Upper lobe of left lung (tissue), 4 donors: ENCODE measurements at regions not wholly inside any gene's neighbourhood (a gene's known extent, or its start where the extent isn't known, plus 50 kb on each side); places are given as distances from the start of the nearest gene placed in this dataset.

Experiments
- CTCF ChIP-seq, 6 experiments: fragments of 450-650 bp in 4 of 6; fragments of 200-600 bp in 2 of 6; sonication (generic) in 2 of 6; IDR thresholded peaks; one replicate each; pipeline ENCODE4 v1.5.1; 2016 to 2019; ENCODE audit warnings: antibody characterized with exemption in 6 of 6
- EP300 ChIP-seq, 4 donors: sonication (generic); formaldehyde crosslinking; IDR thresholded peaks; one replicate each; pipeline ENCODE4 v1.5.1; 2017; ENCODE audit warnings: antibody characterized with exemption in 4 of 4, control low read depth in 2 of 4
- POLR2A ChIP-seq, 4 donors: fragments of 450-650 bp; IDR thresholded peaks; one replicate each; pipeline ENCODE4 v1.5.1; 2016 to 2017; ENCODE audit warnings: antibody characterized with exemption in 4 of 4, mild to moderate bottlenecking in 2 of 4
- POLR2AphosphoS5 ChIP-seq, 2 donors: sonication (generic); formaldehyde crosslinking; IDR thresholded peaks; one replicate each; pipeline ENCODE4 v1.5.1; 2017; ENCODE audit warnings: antibody characterized with exemption in 2 of 2

- TF ChIP-seq CTCF (IDR thresholded peaks at IDR 0.05) (no peak), POLR2AphosphoS5 (IDR thresholded peaks at IDR 0.05) (no peak), POLR2A (IDR thresholded peaks at IDR 0.05) (no peak), EP300 (IDR thresholded peaks at IDR 0.05) (peak in 2 of 4 donors; percentile 54 to 83)
These were observed 462.0 kb upstream of the THRB start for GRCh38 chr3:24956613-24957012.
